ENCODE measurements at regions not wholly inside any gene's neighbourhood (a gene's known extent, or its start where the extent isn't known, plus 50 kb on each side); places are given as distances from the start of the nearest gene placed in this dataset.

GRCh38 chr2:64325477-64325851 is 128.5 kb upstream of the LGALSL start:
- no peak overlapping the region for H3K4me2 ChIP-seq
- H3K27ac ChIP-seq (ENCODE audit: low read depth), result no peak overlapping the region
- ATAC-seq, result no peak
- Mint-ChIP-seq H3K27me3 (ENCODE audit: insufficient read depth, low read depth, poor library complexity) (peaks cover 14% of the 10 kb centered on the region), H3K4me1 (peaks cover 47% of the 10 kb centered on the region), H3K36me3 (ENCODE audit: low read depth) (no peaks in the 10 kb centered on the region), H3K27ac (no peak overlapping the region), H3K4me3 (no peak overlapping the region), H3K9me3 (no peaks in the 10 kb centered on the region)
- TF ChIP-seq STAT1 (IDR thresholded peaks at IDR 0.05; ENCODE audit: unreplicated experiment) (no peak), NANOG (IDR thresholded peaks at IDR 0.05; ENCODE audit: borderline replicate concordance) (no peak), EZH2phosphoT487 (IDR thresholded peaks at IDR 0.05; ENCODE audit: unreplicated experiment) (no peak), ZNF331 (CRISPR knock-in tag; IDR thresholded peaks at IDR 0.05; ENCODE audit: low read depth) (no peak), POLR2AphosphoS5 (IDR thresholded peaks at IDR 0.05; ENCODE audit: low read depth) (no peak), CREB1 (CRISPR knock-in tag; IDR thresholded peaks at IDR 0.05; ENCODE audit: low read depth) (no peak), REST (IDR thresholded peaks at IDR 0.05; ENCODE audit: unreplicated experiment) (no peak), ZNF462 (CRISPR knock-in tag; IDR thresholded peaks at IDR 0.05) (no peak), EZH2 (IDR thresholded peaks at IDR 0.05; ENCODE audit: low read depth, unreplicated experiment) (no peak), ZNF114 (CRISPR knock-in tag; IDR thresholded peaks at IDR 0.05) (no peak), JUNB (IDR thresholded peaks at IDR 0.05; ENCODE audit: unreplicated experiment) (no peak)
- TF ChIP-seq, protein P1, sequence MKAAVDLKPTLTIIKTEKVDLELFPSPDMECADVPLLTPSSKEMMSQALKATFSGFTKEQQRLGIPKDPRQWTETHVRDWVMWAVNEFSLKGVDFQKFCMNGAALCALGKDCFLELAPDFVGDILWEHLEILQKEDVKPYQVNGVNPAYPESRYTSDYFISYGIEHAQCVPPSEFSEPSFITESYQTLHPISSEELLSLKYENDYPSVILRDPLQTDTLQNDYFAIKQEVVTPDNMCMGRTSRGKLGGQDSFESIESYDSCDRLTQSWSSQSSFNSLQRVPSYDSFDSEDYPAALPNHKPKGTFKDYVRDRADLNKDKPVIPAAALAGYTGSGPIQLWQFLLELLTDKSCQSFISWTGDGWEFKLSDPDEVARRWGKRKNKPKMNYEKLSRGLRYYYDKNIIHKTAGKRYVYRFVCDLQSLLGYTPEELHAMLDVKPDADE (IDR thresholded peaks at IDR 0.05), result no peak
- TF ChIP-seq, protein P2, sequence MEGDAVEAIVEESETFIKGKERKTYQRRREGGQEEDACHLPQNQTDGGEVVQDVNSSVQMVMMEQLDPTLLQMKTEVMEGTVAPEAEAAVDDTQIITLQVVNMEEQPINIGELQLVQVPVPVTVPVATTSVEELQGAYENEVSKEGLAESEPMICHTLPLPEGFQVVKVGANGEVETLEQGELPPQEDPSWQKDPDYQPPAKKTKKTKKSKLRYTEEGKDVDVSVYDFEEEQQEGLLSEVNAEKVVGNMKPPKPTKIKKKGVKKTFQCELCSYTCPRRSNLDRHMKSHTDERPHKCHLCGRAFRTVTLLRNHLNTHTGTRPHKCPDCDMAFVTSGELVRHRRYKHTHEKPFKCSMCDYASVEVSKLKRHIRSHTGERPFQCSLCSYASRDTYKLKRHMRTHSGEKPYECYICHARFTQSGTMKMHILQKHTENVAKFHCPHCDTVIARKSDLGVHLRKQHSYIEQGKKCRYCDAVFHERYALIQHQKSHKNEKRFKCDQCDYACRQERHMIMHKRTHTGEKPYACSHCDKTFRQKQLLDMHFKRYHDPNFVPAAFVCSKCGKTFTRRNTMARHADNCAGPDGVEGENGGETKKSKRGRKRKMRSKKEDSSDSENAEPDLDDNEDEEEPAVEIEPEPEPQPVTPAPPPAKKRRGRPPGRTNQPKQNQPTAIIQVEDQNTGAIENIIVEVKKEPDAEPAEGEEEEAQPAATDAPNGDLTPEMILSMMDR (conservative IDR thresholded peaks at IDR 0.05; ENCODE audit: low read depth in 2 of 2), result no peak
- H3K4me3 ChIP-seq, result no peak overlapping the region
- no peak for DNase-seq (ENCODE audit: low spot score)
- H3K27me3 ChIP-seq (ENCODE audit: insufficient read depth), result no peaks in the 10 kb centered on the region
- no peaks in the 10 kb centered on the region for H3K36me3 ChIP-seq (ENCODE audit: insufficient read depth)
- no peaks in the 10 kb centered on the region for H3K79me2 ChIP-seq (replicated peaks; ENCODE audit: insufficient read depth)
- 0 out of 2 replicates have a peak, but pooled peaks cover 4% of the 10 kb centered on the region for H3F3A ChIP-seq (replicated peaks; ENCODE audit: low read depth)
- H3K4me1 ChIP-seq (ENCODE audit: insufficient read depth), result peaks cover 36% of the 10 kb centered on the region
- H3K9me2 ChIP-seq (ENCODE audit: insufficient read depth), result peaks cover 10% of the 10 kb centered on the region; the same call in 1 of the 2 replicates
- H4K20me1 ChIP-seq (replicated peaks; ENCODE audit: insufficient read depth), result no peaks in the 10 kb centered on the region
- H2AFZ ChIP-seq, result no peak overlapping the region

All from GM23338 (cell line).